Endothelial cell of umbilical vein (primary cell): ENCODE measurements at regions not wholly inside any gene's neighbourhood (a gene's known extent, or its start where the extent isn't known, plus 50 kb on each side); places are given as distances from the start of the nearest gene placed in this dataset.

Experiments
- BruUV-seq: library from RNA; stranded (reverse); fragments of 400-500 nt; replicated peaks from 2 replicates; lab custom pipeline; 2021; lab: Mats Ljungman, UMichigan
- CTCF ChIA-PET: fragments of 300-600, 350-600 bp; sonication (Branson Sonifier 250); formaldehyde crosslinking; loops from one replicate; lab custom pipeline; 2021; ENCODE audit warnings: antibody characterized with exemption, inconsistent platforms; lab: Charles Lee
- POLR2A ChIA-PET: fragments of 300-600, 350-600 bp; sonication (Branson Sonifier 250); formaldehyde crosslinking; loops from one replicate; lab custom pipeline; 2021; ENCODE audit warnings: antibody characterized with exemption, inconsistent platforms; lab: Charles Lee
- DNase-seq: peaks from one replicate; pipeline ENCODE4 v3.0.0-alpha.2; 2011; ENCODE audit warnings: low read depth, low spot score
- FAIRE-seq: peaks from 2 replicates; lab custom pipeline; 2011; peaks lifted over from hg19 to GRCh38; lab: Jason Lieb, UNC
- H2AFZ ChIP-seq: 2 replicates; pipeline ENCODE4 v1.6.0; 2012; ENCODE audit warnings: low read depth, low read length, control low read depth, inconsistent platforms
- H3K27ac ChIP-seq: 2 replicates; pipeline ENCODE4 v1.5.1; 2011; ENCODE audit warnings: low read depth, mild to moderate bottlenecking, control low read depth, low read length, moderate library complexity; ENCODE audit not compliant: insufficient read depth
- H3K27me3 ChIP-seq, 2 experiments: 2 replicates each; pipeline versions ENCODE4 v1.6.0 to v1.6.1; 2011; ENCODE audit warnings: low read length in 2 of 2, mixed read lengths in 1 of 2; ENCODE audit not compliant: control insufficient read depth in 2 of 2, insufficient read depth in 2 of 2
- H3K36me3 ChIP-seq, 2 experiments: 2 replicates in 1 of 2; 3 replicates in 1 of 2; pipeline ENCODE4 v1.5.1; 2011; ENCODE audit warnings: low read length in 2 of 2, mild to moderate bottlenecking in 1 of 2, moderate library complexity in 1 of 2; ENCODE audit not compliant: control insufficient read depth in 2 of 2, insufficient read depth in 2 of 2; ENCODE audit errors: extremely low read depth in 1 of 2
- H3K4me1 ChIP-seq: 3 replicates; pipeline ENCODE4 v1.5.1; 2011; ENCODE audit warnings: mild to moderate bottlenecking, low read length; ENCODE audit not compliant: control insufficient read depth, insufficient read depth; ENCODE audit errors: extremely low read depth
- H3K4me2 ChIP-seq: 2 replicates; pipeline ENCODE4 v1.6.1; 2011; ENCODE audit warnings: low read length, control low read depth, mixed read lengths; ENCODE audit not compliant: insufficient read depth
- H3K4me3 ChIP-seq, 3 experiments: fragments of 200-600 bp in 1 of 3; sonication (generic), shearing (Covaris generic) in 1 of 3; replicated peaks in 1 of 3; 2 replicates each; pipeline ENCODE4 v1.5.1; 2011 to 2016; ENCODE audit warnings: control low read depth in 3 of 3, low read length in 3 of 3, mild to moderate bottlenecking in 2 of 3, inconsistent platforms in 1 of 3, low read depth in 1 of 3, moderate library complexity in 1 of 3; ENCODE audit not compliant: insufficient read depth in 1 of 3
- H3K79me2 ChIP-seq: 2 replicates; pipeline ENCODE4 v1.6.0; 2012; ENCODE audit warnings: low read length, inconsistent platforms; ENCODE audit not compliant: control insufficient read depth, insufficient read depth
- H3K9ac ChIP-seq: replicated peaks from 2 replicates; pipeline ENCODE3; 2011; ENCODE audit warnings: low read length, control low read depth; ENCODE audit not compliant: insufficient read depth; ENCODE audit errors: extremely low read depth
- H3K9me1 ChIP-seq: replicated peaks from 3 replicates; pipeline ENCODE4 v1.6.0; 2011; ENCODE audit warnings: mild to moderate bottlenecking, low read length; ENCODE audit not compliant: control insufficient read depth, insufficient read depth; ENCODE audit errors: extremely low read depth
- H3K9me3 ChIP-seq: replicated peaks from 2 replicates; pipeline ENCODE4 v1.5.1; 2012; ENCODE audit warnings: low read length, inconsistent platforms; ENCODE audit not compliant: control insufficient read depth, insufficient read depth
- H4K20me1 ChIP-seq: replicated peaks from 2 replicates; pipeline ENCODE3; 2011; ENCODE audit warnings: mild to moderate bottlenecking, low read length; ENCODE audit not compliant: control insufficient read depth, insufficient read depth; ENCODE audit errors: extremely low read depth
- CTCF ChIP-seq, 2 donors: IDR thresholded peaks; 1 replicate in 1 of 2; 2 replicates in 1 of 2; pipeline ENCODE4 v1.5.1; 2011; ENCODE audit warnings: low read length in 2 of 2, mild to moderate bottlenecking in 2 of 2, moderate library complexity in 2 of 2, control low read depth in 1 of 2, inconsistent platforms in 1 of 2, low read depth in 1 of 2; ENCODE audit not compliant: insufficient read depth in 1 of 2; ENCODE audit errors: extremely low read depth in 1 of 2
- FOS ChIP-seq: IDR thresholded peaks from 2 replicates; pipeline ENCODE4 v1.6.1; 2011; ENCODE audit warnings: mild to moderate bottlenecking, low read length, moderate library complexity, borderline replicate concordance; ENCODE audit not compliant: insufficient read depth
- JUN ChIP-seq: IDR thresholded peaks from 2 replicates; pipeline ENCODE4 v1.6.1; 2011; ENCODE audit warnings: borderline replicate concordance, low read depth; ENCODE audit not compliant: insufficient read length, insufficient read depth
- POLR2A ChIP-seq: IDR thresholded peaks from 2 replicates; pipeline ENCODE4 v1.6.1; 2012; ENCODE audit warnings: low read depth, mild to moderate bottlenecking, control low read depth, low read length
- dilution Hi-C: fragments of 300-500 bp; cut with MboI; formaldehyde crosslinking; loops from one replicate; pipeline ENCODE4 v1.15.0; 2019; ENCODE audit warnings: low sequenced_read_pairs; ENCODE audit not compliant: extremely low pct_ligation_motif_present
- intact Hi-C: fragments of 100-400 bp; cut with micrococcal nuclease; formaldehyde crosslinking; loops from one replicate; pipeline ENCODE4 v1.10.0; 2022

DNA sequence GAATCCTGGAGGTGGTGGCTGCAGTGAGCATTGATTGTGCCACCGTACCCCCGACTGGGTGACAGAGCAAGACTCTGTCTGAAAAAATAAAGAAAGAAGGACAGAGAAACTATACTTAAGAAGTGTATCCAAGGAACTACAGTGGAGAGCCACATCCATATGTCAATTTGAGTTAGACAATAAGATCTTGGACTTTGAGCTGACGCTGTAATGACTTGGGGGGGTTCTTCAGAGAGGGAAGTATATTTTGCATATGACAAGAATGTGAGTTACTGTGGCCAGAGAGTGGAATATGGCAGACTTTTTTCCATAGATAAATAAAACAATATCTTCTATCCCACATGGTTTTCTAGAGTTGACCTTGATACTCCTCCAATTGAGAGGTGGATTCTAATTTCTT, 52.6 kb upstream of the TEX264 start:
- FAIRE-seq (no peak), DNase-seq (no peak)
- intact Hi-C loops (no loop called here), dilution Hi-C loops (no loop called here)
- Histone ChIP-seq H2AFZ (no peak overlapping the region), H3K9me3 (no peaks in the 10 kb centered on the region), H3K27ac (no peak overlapping the region), H3K9ac (no peak overlapping the region), H3K4me3 (no peak overlapping the region), H3K36me3 (no peaks in the 10 kb centered on the region), H4K20me1 (no peaks in the 10 kb centered on the region), H3K27me3 (no peaks in the 10 kb centered on the region), H3K4me2 (no peak overlapping the region), H3K9me1 (no peaks in the 10 kb centered on the region), H3K79me2 (peaks cover 22% of the 10 kb centered on the region), H3K4me1 (no peaks in the 10 kb centered on the region)
- BruUV-seq = no TSS peak
- ChIA-PET CTCF (no interaction called here), POLR2A (no interaction called here)
- TF ChIP-seq JUN = no peak
- TF ChIP-seq FOS = no peak
- no peak for TF ChIP-seq POLR2A

DNA sequence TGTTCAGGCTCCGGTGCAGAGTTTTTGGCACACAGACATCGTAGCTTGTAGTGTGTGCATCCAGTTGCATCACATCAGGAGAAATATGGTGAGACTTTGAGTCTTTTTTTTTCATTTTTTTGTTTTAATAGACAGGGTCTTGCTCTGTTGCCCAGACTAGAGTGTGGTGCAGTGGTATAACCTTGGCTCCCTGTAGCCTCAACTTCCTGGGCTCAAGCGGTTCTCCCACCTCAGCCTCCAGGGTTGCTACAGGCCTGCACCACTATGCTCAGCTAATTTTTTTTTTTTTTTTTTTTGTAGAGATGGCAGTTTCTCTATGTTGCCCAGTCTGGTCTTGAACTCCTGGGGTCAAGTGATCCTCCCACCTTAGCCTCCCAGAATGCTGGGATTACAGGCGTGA, 51.1 kb upstream of the TEX264 start:
- H3K27me3 ChIP-seq = no peaks in the 10 kb centered on the region
- ChIA-PET CTCF (interaction anchor here (1.5 kb wide), 1 partner anchor 50 kb away, joined by 4 read pairs; no protein-coding TSS in a partner anchor), POLR2A (interaction anchor here (0.7 kb wide), 1 partner anchor 11 kb away, joined by 3 read pairs; no protein-coding TSS in a partner anchor)
- FAIRE-seq (no peak), DNase-seq (no peak)
- H4K20me1 ChIP-seq = no peaks in the 10 kb centered on the region
- H3K9me1 ChIP-seq = no peaks in the 10 kb centered on the region
- no peaks in the 10 kb centered on the region for H3K36me3 ChIP-seq
- BruUV-seq = no TSS peak
- no peak overlapping the region for H3K27ac ChIP-seq
- H3K9me3 ChIP-seq = no peaks in the 10 kb centered on the region
- H3K9ac ChIP-seq = no peak overlapping the region
- H3K4me1 ChIP-seq = no peaks in the 10 kb centered on the region
- peaks cover 17% of the 10 kb centered on the region for H3K79me2 ChIP-seq
- H2AFZ ChIP-seq = no peak overlapping the region
- dilution Hi-C loops = no loop called here
- intact Hi-C loops = no loop called here
- TF ChIP-seq POLR2A (no peak), CTCF (IDR thresholded peaks at IDR 0.05; ENCODE audit: extremely low read depth in 1 of 2, insufficient read depth in 1 of 2, low read depth in 1 of 2, low read length in 2 of 2) (no peak)
- H3K4me2 ChIP-seq = no peak overlapping the region
- H3K4me3 ChIP-seq = no peak overlapping the region
